GM06990 (cell line): ENCODE measurements at regions not wholly inside any gene's neighbourhood (a gene's known extent, or its start where the extent isn't known, plus 50 kb on each side); places are given as distances from the start of the nearest gene placed in this dataset.

Experiments
- DNase-seq: peaks from one replicate; pipeline ENCODE4 v3.0.0-alpha.2; 2011; ENCODE audit not compliant: insufficient read length; ENCODE audit errors: extremely low read depth
- H3K27me3 ChIP-seq: replicated peaks from 2 replicates; pipeline ENCODE4 v1.6.0; 2011; ENCODE audit warnings: low read length; ENCODE audit not compliant: control insufficient read depth, insufficient read depth
- H3K36me3 ChIP-seq: 2 replicates; pipeline ENCODE4 v1.5.1; 2011; ENCODE audit warnings: low read length; ENCODE audit not compliant: control insufficient read depth, insufficient read depth
- H3K4me3 ChIP-seq: replicated peaks from 2 replicates; pipeline ENCODE4 v1.5.1; 2011; ENCODE audit warnings: low read depth, mild to moderate bottlenecking, control low read depth, low read length
- CTCF ChIP-seq: IDR thresholded peaks from 2 replicates; pipeline ENCODE4 v1.5.1; 2011; ENCODE audit warnings: low read length, control low read depth, mild to moderate bottlenecking, inconsistent platforms; ENCODE audit not compliant: insufficient read depth, poor library complexity, severe bottlenecking

- DNase-seq, result no peak
- no peak overlapping the region for H3K4me3 ChIP-seq
- no peaks in the 10 kb centered on the region for H3K36me3 ChIP-seq
- no peaks in the 10 kb centered on the region for H3K27me3 ChIP-seq
- TF ChIP-seq CTCF, result no peak
These were observed 329.5 kb upstream of the HSF2 start for GRCh38 chr6:122069932-122070331.

GRCh38 chr6:122072014-122072647, 327.3 kb upstream of the HSF2 start:
- Histone ChIP-seq H3K27me3 (no peaks in the 10 kb centered on the region), H3K36me3 (no peaks in the 10 kb centered on the region), H3K4me3 (no peak overlapping the region)
- DNase-seq, result no peak
- no peak for TF ChIP-seq CTCF

GRCh38 chr6:122075084-122075838, 324.2 kb upstream of the HSF2 start:
- no peak for DNase-seq
- no peak for TF ChIP-seq CTCF
- no peaks in the 10 kb centered on the region for H3K27me3 ChIP-seq
- H3K36me3 ChIP-seq, result no peaks in the 10 kb centered on the region
- H3K4me3 ChIP-seq, result no peak overlapping the region

- H3K4me3 ChIP-seq, result no peak overlapping the region
- no peaks in the 10 kb centered on the region for H3K36me3 ChIP-seq
- no peaks in the 10 kb centered on the region for H3K27me3 ChIP-seq
- no peak for DNase-seq
- no peak for TF ChIP-seq CTCF
These were observed 323.5 kb upstream of the HSF2 start for GRCh38 chr6:122075917-122076316.

- DNase-seq, result no peak
- no peak for TF ChIP-seq CTCF
- Histone ChIP-seq H3K36me3 (no peaks in the 10 kb centered on the region), H3K27me3 (no peaks in the 10 kb centered on the region), H3K4me3 (no peak overlapping the region)
These were observed 321.8 kb upstream of the HSF2 start for GRCh38 chr6:122077603-122078002.
